GM12892 (cell line): ENCODE measurements at regions not wholly inside any gene's neighbourhood (a gene's known extent, or its start where the extent isn't known, plus 50 kb on each side); places are given as distances from the start of the nearest gene placed in this dataset.
"Not testable (repeated sequence)": the region's sequence is repeated elsewhere in the genome, so short reads cannot be mapped to it uniquely, and the experiment has no call there.

Experiments used
- DNase-seq: peaks from one replicate; pipeline ENCODE4 v3.0.0; 2011; ENCODE audit not compliant: insufficient read length
- FAIRE-seq: peaks from 2 replicates; lab custom pipeline; 2011; peaks lifted over from hg19 to GRCh38; lab: Jason Lieb, UNC
- POLR2A ChIP-seq: IDR thresholded peaks from 2 replicates; pipeline ENCODE4 v1.6.1; 2011; ENCODE audit warnings: low read depth, low read length, control low read depth
- POLR2AphosphoS5 ChIP-seq: IDR thresholded peaks from 2 replicates; pipeline ENCODE4 v1.6.1; 2011; ENCODE audit warnings: low read depth, low read length, control low read depth
- TAF1 ChIP-seq: IDR thresholded peaks from 2 replicates; pipeline ENCODE4 v1.6.1; 2011; ENCODE audit warnings: low read depth, mild to moderate bottlenecking, control low read depth, low read length, borderline replicate concordance

DNA sequence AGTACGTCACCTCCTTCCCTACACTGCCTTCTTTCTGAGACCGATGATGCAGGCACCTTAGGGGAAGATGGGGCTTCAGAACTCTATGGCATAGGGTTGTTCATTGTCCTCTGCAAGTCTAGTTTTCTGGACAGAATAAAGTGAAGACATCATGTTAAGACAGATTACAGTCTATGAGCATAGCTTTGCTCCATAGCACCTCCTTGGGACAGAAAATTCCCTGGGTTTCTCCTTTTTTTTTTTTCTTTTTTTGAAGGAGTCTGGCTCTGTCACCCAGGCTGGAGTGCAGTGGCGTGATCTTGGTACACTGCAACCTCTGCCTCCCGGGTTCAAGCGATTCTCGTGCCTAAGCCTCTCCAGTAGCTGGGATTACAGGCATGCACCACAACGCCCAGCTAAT is 119.8 kb upstream of the CADM1 start:
- FAIRE-seq: no peak
- TF ChIP-seq POLR2A (no peak), POLR2AphosphoS5 (no peak), TAF1 (no peak)
- DNase-seq: no peak

DNA sequence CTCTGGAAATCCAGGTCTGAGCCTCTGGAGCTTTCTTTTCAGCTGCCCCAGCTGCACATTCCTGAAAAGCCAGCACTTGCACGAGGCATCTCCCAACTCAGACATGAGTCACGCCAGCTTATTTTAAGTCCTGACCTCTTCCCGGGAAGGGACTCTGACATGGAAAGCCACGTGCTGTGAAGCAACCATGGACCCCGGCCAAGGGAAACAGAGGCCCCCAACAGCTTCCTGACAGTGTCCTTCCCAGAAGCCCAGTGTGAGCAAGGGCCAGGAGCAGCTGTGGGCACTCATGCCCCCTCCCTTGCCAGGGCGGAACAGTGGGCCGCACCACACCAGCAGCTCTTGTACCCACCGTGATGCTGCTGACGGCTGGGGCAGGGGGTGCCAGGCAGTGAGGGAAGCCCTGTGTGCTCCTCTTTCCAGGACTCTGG is 118.8 kb upstream of the CADM1 start:
- DNase-seq (no peak), FAIRE-seq (no peak)
- TF ChIP-seq POLR2A: no peak
- no peak for TF ChIP-seq TAF1
- TF ChIP-seq POLR2AphosphoS5: no peak

DNA sequence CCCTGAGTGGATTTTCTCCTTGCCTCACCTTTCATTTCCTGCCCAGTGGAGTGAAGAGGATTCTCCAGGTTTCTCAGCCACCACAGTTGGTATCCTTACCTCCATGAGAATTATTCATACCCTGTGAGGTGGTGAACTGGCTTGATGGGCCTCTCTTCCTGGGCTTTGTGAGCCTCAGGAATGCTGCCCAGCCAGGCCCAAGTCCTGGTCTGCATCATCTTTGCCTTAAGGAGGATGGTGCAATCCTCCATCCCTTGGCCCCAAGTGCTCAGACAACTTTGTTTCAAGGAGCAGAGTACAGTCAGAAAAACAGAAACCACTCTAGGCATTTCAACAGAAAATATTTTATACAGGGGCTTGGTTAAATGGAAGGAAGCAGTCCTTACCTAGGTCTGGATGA is 114.2 kb upstream of the CADM1 start:
- no peak for DNase-seq
- FAIRE-seq: no peak
- TF ChIP-seq TAF1: no peak
- no peak for TF ChIP-seq POLR2A

DNA sequence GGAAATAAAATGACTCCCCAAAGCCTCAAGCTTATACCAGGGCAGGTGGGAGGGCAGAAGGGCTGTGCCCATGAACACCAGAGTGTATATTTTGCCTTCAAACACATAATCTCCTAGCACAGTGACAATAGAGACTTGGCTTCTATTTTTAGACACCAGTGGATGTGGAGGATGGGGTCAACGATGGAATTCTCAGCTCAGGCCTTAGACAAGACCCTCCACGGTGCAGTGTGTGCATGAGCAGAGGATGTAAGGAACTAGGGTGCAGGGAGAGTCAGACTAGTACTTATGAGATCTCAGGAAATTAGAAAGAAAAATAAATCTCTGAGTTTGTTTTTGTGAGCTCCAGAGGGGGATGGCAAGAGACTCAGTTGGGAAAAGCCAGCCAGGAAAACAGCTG is 113.6 kb upstream of the CADM1 start:
- FAIRE-seq (no peak), DNase-seq (no peak)
- no peak for TF ChIP-seq POLR2A
- no peak for TF ChIP-seq TAF1
- no peak for TF ChIP-seq POLR2AphosphoS5

DNA sequence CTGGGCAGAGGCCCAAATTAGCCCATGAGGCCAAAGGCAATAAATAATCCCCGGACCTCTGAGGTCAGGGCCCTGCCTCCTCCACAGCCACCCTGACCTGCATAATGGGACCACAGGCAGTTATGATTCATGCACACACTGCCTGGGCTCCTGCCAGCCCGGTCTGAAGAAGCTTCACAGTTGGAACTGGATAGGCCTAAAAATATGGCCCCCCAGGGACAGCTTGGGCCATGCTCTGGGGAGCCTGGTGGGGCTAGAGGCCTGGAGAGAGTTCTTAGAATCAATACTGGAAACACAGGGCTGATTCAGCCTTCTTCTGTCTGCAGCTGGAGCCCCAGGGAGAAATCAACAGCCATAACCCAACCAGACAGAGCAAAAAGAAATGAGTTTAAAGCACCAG is 112.8 kb upstream of the CADM1 start:
- no peak for TF ChIP-seq POLR2AphosphoS5
- TF ChIP-seq TAF1: no peak
- TF ChIP-seq POLR2A: no peak
- FAIRE-seq: no peak

DNA sequence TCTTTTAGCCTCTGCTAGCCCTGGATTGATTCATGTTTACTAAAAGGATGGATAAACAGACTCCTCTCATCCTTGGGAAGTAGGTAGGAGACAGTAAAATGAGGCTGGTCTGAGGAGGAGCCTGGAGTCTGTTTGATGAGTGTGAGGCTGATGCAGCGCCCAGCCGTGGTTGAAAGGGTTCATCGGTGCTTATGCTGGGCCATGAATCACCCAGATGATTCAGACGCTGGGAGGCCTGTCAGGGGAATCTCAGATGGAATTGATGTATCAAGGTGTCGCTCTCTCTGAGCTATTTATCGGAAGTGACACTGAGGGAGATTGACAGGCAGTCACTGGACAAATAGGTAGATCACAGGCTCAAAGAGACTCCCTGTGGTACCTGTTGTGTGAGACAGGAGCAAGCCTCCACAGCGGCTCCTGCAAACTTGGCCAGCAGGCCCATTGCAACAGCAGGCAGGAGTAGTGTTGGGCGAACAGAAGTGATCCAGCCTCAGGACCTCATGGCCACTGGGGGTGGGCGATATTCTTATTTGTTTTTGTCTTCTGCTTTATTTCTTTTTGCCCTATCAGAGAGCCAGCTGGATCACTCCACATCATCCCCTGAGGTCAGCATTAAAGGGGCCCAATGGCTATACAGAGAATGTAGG is 109.9 kb upstream of the CADM1 start:
- FAIRE-seq (no peak), DNase-seq (no peak)
- TF ChIP-seq TAF1 (no peak), POLR2AphosphoS5 (no peak)

More for the DNA sequence above, 112.8 kb upstream of the CADM1 start:
- no peak for DNase-seq

DNA sequence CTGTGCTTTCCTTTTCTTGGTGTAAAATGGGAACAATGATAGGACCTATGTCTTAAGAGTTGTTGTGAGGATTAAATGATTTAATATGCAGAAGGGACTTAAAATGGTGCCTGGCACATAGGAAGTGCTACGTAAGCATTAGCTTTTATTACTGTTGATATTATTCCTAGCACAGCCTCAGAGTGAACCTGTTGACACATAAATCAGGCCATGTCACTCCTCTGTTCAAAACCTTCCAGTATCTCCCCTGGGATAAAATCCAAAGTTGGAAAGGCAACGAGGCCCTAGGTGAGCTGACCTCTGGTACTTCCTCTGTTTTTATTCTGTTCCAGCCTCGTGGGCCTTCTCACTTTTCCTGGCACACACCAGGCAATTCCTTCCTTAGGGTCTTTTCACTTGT is 108.8 kb upstream of the CADM1 start:
- TF ChIP-seq POLR2A (no peak), TAF1 (no peak)
- DNase-seq (no peak), FAIRE-seq (no peak)

DNA sequence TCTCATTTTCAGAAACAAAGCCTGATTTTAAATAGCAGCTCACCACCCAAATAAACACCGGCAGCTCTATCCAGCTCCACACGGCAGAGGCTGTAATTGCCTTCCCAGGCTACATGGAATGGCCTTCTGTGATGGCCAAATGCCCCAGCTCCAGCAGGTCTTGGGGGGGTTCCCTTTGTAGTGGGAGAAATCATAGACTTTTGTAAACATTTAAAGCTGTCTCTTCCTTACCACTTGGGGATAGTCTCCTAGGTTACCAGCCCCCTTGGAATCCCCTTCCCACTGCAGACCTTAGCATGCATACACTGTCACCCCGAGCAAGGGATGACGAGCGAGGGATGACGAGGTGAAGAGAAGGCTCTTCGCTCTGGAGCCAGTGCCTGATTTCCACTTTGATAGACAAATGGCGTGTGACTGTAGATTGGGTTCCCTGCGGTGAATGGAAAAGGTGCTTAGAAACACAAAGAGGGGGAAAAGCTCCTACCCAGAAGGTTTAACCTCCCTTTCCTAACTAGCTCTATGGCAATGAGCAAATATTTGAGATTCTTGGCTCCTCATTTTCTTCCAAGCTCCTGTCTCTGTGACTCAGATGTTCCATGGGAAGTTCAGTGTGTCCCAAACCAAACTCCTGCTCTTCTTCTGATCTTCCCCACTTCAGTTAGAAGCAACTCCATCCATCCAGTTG is 108.0 kb upstream of the CADM1 start:
- no peak for DNase-seq
- no peak for FAIRE-seq
- TF ChIP-seq POLR2A (no peak), TAF1 (no peak), POLR2AphosphoS5 (no peak)

DNA sequence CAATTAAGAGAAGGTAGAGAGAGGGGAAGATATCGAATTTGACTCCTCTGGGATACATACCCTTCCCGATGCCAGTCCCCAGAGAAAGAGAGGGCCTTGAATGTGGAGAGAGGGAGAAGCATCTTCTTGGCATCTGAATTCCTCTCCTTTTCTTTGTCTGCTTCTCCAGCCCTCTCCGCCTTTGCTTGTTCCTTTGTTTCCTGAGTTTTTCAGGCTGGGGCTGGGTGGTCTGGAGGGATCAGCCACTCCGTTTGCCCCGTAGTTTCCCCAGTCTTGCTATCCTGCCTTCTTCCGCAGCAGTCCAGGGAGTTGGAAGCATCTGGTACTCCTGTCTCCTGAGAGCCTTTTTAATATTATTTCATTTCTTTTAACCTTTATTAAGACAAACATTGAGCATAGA is 107.1 kb upstream of the CADM1 start:
- DNase-seq (no peak), FAIRE-seq (no peak)
- no peak for TF ChIP-seq POLR2A

DNA sequence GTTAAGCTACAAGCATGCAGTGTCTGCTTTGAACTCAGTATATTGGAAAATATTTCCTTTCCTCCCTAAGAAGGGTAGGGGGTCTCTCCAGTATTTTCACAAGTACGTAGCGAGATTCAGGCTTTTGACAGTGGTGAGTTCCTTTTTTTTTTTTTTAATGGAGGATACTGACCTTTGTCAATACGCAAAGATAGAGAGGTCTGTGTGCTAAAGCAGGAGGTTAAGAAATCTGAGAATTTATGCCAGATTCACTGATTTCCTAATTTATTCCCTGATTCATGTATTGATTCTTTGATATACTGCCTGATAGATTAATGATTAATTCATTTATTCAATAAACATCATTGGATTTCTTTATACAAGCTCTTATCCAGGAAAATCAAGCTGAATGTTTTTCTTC is 106.7 kb upstream of the CADM1 start:
- no peak for TF ChIP-seq TAF1
- no peak for TF ChIP-seq POLR2A
- TF ChIP-seq POLR2AphosphoS5: no peak
- FAIRE-seq (no peak), DNase-seq (no peak)

DNA sequence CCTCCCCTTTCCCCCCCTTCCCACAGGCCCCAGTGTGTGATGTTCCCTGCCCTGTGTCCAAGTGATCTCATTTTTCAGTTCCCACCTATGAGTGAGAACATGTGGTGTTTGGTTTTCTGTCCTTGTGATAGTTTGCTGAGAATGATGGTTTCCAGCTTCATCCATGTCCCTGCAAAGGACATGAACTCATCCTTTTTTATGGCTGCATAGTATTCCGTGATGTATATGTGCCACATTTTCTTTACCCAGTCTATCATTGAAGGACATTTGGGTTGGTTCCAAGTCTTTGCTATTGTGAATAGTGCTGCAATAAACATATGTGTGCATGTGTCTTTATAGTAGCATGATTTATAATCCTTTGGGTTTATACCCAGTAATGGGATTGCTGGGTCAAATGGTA is 106.0 kb upstream of the CADM1 start:
- not testable (repeated sequence) for FAIRE-seq, DNase-seq

DNA sequence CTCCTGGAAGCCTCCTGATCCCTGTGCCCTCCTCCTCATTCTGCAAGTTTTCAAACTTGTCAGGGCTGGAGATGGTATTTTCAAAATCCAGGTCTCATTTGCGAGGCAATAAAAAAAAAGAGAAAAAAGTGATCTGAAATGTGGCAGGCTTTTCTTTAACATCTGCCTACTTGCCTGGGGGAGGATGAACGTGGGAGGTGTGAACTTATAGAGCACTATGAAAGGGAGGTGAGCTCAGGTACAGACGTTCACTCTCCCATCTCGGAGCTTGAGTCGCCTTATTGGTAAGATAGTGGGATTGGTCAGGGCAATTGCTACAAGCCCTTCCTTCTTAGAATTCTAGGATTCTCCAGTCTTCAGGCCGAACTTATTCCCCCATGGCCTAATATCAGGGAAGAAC is 104.8 kb upstream of the CADM1 start:
- no peak for TF ChIP-seq TAF1
- no peak for TF ChIP-seq POLR2AphosphoS5
- TF ChIP-seq POLR2A: no peak

More for the DNA sequence above, 104.8 kb upstream of the CADM1 start:
- FAIRE-seq: no peak
- no peak for DNase-seq
